Smooth muscle cell (in vitro differentiated cells): ENCODE measurements at regions not wholly inside any gene's neighbourhood (a gene's known extent, or its start where the extent isn't known, plus 50 kb on each side); places are given as distances from the start of the nearest gene placed in this dataset.
"Not testable (repeated sequence)": the region's sequence is repeated elsewhere in the genome, so short reads cannot be mapped to it uniquely, and the experiment has no call there.

Experiments
- DNase-seq: peaks from one replicate; lab custom pipeline; 2025; ENCODE audit not compliant: unreplicated experiment; lab: John Stamatoyannopoulos, UW
- H2AFZ ChIP-seq: fragments of 200-600 bp; sonication (generic); 2 replicates; pipeline ENCODE4 v1.6.0; 2016; ENCODE audit warnings: antibody characterized with exemption, low read depth, mild to moderate bottlenecking
- H3F3A ChIP-seq: fragments of 200-600 bp; sonication (generic); 2 replicates; pipeline ENCODE4 v1.6.0; 2017; ENCODE audit warnings: antibody characterized with exemption, low read depth
- H3K27ac ChIP-seq: fragments of 200-600 bp; sonication (generic); 2 replicates; pipeline ENCODE4 v1.5.1; 2016; ENCODE audit warnings: low read depth, mild to moderate bottlenecking
- H3K27me3 ChIP-seq: fragments of 200-600 bp; sonication (generic); 2 replicates; pipeline ENCODE4 v1.6.1; 2016; ENCODE audit warnings: low read depth, mild to moderate bottlenecking
- H3K36me3 ChIP-seq: fragments of 200-600 bp; sonication (generic); 2 replicates; pipeline ENCODE4 v1.5.1; 2016; ENCODE audit warnings: low read depth
- H3K4me1 ChIP-seq: fragments of 200-600 bp; sonication (generic); 2 replicates; pipeline ENCODE4 v1.5.1; 2016; ENCODE audit warnings: low read depth
- H3K4me2 ChIP-seq: fragments of 200-600 bp; sonication (generic); 2 replicates; pipeline ENCODE4 v1.6.0; 2016; ENCODE audit warnings: mild to moderate bottlenecking
- H3K4me3 ChIP-seq: fragments of 200-600 bp; sonication (generic); 2 replicates; pipeline ENCODE4 v1.5.1; 2016; ENCODE audit warnings: mild to moderate bottlenecking
- H3K79me2 ChIP-seq: fragments of 200-600 bp; sonication (generic); 2 replicates; pipeline ENCODE4 v1.6.0; 2016; ENCODE audit warnings: low read depth, mild to moderate bottlenecking
- H3K9ac ChIP-seq: fragments of 200-600 bp; sonication (generic); 2 replicates; pipeline ENCODE4 v1.6.0; 2016; ENCODE audit warnings: low read depth
- H3K9me3 ChIP-seq: fragments of 200-600 bp; sonication (generic); replicated peaks from 2 replicates; pipeline ENCODE4 v1.5.1; 2016; ENCODE audit warnings: low read depth
- H4K20me1 ChIP-seq: fragments of 200-600 bp; sonication (generic); 2 replicates; pipeline ENCODE4 v1.6.0; 2016; ENCODE audit warnings: low read depth
- CTCF ChIP-seq: fragments of 200-600 bp; sonication (generic); IDR thresholded peaks from 2 replicates; pipeline ENCODE4 v1.5.1; 2017; ENCODE audit warnings: borderline replicate concordance, mild to moderate bottlenecking, antibody characterized with exemption; ENCODE audit not compliant: insufficient read depth, poor library complexity, severe bottlenecking
- WGBS: methylation state at CpG from one replicate; pipeline ENCODE4 v1.1.7; 2016; ENCODE audit warnings: low lambda C conversion rate; 5-methylcytosine and 5-hydroxymethylcytosine counted together

- H3K27ac ChIP-seq, result no peak overlapping the region
- TF ChIP-seq CTCF, result no peak
- no peaks in the 10 kb centered on the region for H3F3A ChIP-seq
- no peak overlapping the region for H2AFZ ChIP-seq
- H3K4me3 ChIP-seq, result no peak overlapping the region
- no peaks in the 10 kb centered on the region for H3K4me1 ChIP-seq
- DNase-seq, result no peak
- no peak overlapping the region for H3K4me2 ChIP-seq
- WGBS, result 86% methylated on average over 3 of the region's 3 CpGs
- no peaks in the 10 kb centered on the region for H3K79me2 ChIP-seq
- H3K27me3 ChIP-seq, result no peaks in the 10 kb centered on the region
- H4K20me1 ChIP-seq, result no peaks in the 10 kb centered on the region
- H3K36me3 ChIP-seq, result no peaks in the 10 kb centered on the region
- no peak overlapping the region for H3K9ac ChIP-seq
- H3K9me3 ChIP-seq, result no peaks in the 10 kb centered on the region
Measured at GRCh38 chr5:105167092-105167491, 1604.5 kb upstream of the NUDT12 start.

DNA sequence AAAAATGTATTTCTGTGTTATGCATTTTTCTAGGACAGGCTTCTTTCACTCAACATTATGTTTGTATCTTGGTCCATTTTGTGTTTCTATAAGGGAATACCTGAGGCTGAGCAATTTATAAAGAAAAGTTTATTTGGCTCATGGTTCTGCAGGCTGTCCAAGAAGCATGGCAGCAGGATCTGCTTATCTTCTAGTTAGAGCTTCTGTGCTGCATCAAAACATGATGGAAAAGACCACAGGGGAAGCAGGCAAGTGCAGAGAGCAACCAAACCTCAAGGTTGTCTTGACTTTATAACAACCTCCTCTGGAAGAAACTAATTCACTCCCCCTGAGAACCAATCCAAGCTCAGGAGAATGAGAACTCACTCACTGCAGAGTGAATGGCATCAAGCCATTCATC is 1601.0 kb upstream of the NUDT12 start:
- no peak overlapping the region for H3K4me2 ChIP-seq
- no peaks in the 10 kb centered on the region for H3F3A ChIP-seq
- TF ChIP-seq CTCF, result no peak
- no peak for DNase-seq
- H4K20me1 ChIP-seq, result no peaks in the 10 kb centered on the region
- H2AFZ ChIP-seq, result no peak overlapping the region
- H3K36me3 ChIP-seq, result no peaks in the 10 kb centered on the region
- no peak overlapping the region for H3K4me3 ChIP-seq
- H3K4me1 ChIP-seq, result no peaks in the 10 kb centered on the region
- no peak overlapping the region for H3K9ac ChIP-seq
- no peaks in the 10 kb centered on the region for H3K79me2 ChIP-seq
- H3K27me3 ChIP-seq, result no peaks in the 10 kb centered on the region
- no peaks in the 10 kb centered on the region for H3K9me3 ChIP-seq
- H3K27ac ChIP-seq, result no peak overlapping the region

DNA sequence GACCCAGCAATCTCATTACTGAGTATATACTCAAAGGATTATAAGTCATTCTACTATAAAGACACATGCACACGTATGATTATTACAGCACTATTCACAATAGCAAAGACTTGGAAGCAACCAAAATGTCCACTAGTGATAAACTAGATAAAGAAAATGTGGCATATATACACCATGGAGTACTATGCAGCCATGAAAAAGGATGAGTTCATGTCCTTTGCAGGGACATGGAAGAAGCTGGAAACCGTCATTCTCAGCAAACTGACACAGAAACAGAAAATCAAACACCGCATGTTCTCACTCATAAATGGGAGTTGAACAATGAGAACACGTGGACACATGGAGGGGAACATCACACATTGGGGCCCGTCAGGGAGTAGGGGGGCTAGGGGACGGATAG is 1600.0 kb upstream of the NUDT12 start:
- 96% methylated on average over 6 of the region's 6 CpGs for WGBS
- H3K27me3 ChIP-seq, H3K4me3 ChIP-seq, H3F3A ChIP-seq, H2AFZ ChIP-seq, H4K20me1 ChIP-seq, H3K4me1 ChIP-seq, H3K27ac ChIP-seq, H3K36me3 ChIP-seq, DNase-seq, H3K79me2 ChIP-seq, H3K4me2 ChIP-seq, H3K9me3 ChIP-seq, H3K9ac ChIP-seq: not testable (repeated sequence)

- WGBS, result 78% methylated on average over 4 of the region's 4 CpGs
- H3K9me3 ChIP-seq, result no peaks in the 10 kb centered on the region
Measured at GRCh38 chr5:105158526-105158925, 1595.9 kb upstream of the NUDT12 start.

More at GRCh38 chr5:105158526-105158925, 1595.9 kb upstream of the NUDT12 start:
- Histone ChIP-seq H3K4me1 (no peaks in the 10 kb centered on the region), H4K20me1 (no peaks in the 10 kb centered on the region), H3K27ac (no peak overlapping the region), H3K79me2 (no peaks in the 10 kb centered on the region), H3K9ac (no peak overlapping the region), H3K4me3 (no peak overlapping the region), H3K4me2 (no peak overlapping the region), H3K36me3 (no peaks in the 10 kb centered on the region), H3F3A (no peaks in the 10 kb centered on the region), H2AFZ (no peak overlapping the region), H3K27me3 (no peaks in the 10 kb centered on the region)
- TF ChIP-seq CTCF, result no peak
- no peak for DNase-seq
